RWPE1 (cell line): ENCODE measurements at regions not wholly inside any gene's neighbourhood (a gene's known extent, or its start where the extent isn't known, plus 50 kb on each side); places are given as distances from the start of the nearest gene placed in this dataset.

Source experiments
- CTCF ChIA-PET: fragments of 350-600 bp; sonication (Branson Sonifier 250); formaldehyde crosslinking; extraction: SDS; loops from one replicate; lab custom pipeline; 2021; lab: Yijun Ruan, JAX
- POLR2A ChIA-PET: fragments of 400-600 bp; formaldehyde crosslinking; extraction: SDS; loops from one replicate; lab custom pipeline; 2020; ENCODE audit warnings: antibody characterized with exemption; ENCODE audit not compliant: low non-redundant PET; lab: Yijun Ruan, JAX
- DNase-seq: peaks from one replicate; pipeline ENCODE4 v3.0.0; 2012; ENCODE audit warnings: low spot score
- H3K27ac ChIP-seq: fragments of 450-650 bp; 2 replicates; pipeline ENCODE4 v1.5.1; 2017
- TF ChIP-seq, protein P1 (sequence below): fragments of 450-650 bp; conservative IDR thresholded peaks from 2 replicates; pipeline ENCODE4 v1.5.1; 2017; ENCODE audit warnings: low read depth, mild to moderate bottlenecking

DNA sequence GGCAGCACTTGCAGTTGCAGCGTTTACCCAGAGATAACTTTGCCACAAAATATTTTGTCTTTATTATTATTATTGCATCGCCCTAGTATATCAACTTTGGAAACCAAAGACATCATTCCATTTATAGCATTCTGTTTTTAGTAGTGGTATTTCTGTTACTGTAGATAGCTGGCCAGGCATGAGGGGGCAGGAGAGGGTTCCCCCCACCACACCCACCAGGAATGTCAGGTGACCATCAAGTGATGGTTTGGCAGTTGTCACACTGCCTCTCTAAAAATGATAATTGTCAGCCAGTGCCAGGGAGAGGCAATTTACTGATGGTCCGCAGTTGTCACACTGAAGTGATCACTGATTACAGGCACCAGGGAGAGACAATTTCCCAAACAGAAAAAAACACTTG is 135.6 kb downstream of the TSEN15 start:
- DNase-seq = no peak
- no peak overlapping the region for H3K27ac ChIP-seq
- TF ChIP-seq, protein P1, sequence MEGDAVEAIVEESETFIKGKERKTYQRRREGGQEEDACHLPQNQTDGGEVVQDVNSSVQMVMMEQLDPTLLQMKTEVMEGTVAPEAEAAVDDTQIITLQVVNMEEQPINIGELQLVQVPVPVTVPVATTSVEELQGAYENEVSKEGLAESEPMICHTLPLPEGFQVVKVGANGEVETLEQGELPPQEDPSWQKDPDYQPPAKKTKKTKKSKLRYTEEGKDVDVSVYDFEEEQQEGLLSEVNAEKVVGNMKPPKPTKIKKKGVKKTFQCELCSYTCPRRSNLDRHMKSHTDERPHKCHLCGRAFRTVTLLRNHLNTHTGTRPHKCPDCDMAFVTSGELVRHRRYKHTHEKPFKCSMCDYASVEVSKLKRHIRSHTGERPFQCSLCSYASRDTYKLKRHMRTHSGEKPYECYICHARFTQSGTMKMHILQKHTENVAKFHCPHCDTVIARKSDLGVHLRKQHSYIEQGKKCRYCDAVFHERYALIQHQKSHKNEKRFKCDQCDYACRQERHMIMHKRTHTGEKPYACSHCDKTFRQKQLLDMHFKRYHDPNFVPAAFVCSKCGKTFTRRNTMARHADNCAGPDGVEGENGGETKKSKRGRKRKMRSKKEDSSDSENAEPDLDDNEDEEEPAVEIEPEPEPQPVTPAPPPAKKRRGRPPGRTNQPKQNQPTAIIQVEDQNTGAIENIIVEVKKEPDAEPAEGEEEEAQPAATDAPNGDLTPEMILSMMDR = no peak
- ChIA-PET POLR2A (no interaction called here), CTCF (interaction anchor here (0.6 kb wide), 1 partner anchor 68 kb away, joined by 3 read pairs; no protein-coding TSS in a partner anchor)

DNA sequence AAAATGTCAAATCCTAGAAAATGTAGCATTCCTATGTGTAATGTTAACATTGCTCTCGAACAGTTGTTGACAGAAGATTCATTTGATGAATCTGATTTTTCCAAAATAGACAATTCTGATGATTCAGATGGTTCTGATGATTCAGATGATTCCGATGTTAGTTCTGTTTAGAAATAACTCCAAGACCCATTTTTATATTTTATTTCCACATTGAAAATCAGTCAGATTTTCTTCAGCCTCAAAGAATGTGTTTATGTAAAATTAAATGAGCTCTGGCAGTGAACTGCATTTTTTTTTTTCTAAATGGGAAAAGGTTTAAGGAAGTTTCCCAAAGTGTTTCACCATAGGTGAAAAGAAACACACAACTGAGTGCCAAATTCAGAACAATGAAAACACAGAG is 136.5 kb downstream of the TSEN15 start:
- ChIA-PET CTCF (interaction anchor here (0.6 kb wide), 2 partner anchors 13 to 28 kb away, joined by 3 read pairs; no protein-coding TSS in a partner anchor), POLR2A (no interaction called here)
- no peak overlapping the region for H3K27ac ChIP-seq
- no peak for DNase-seq
- TF ChIP-seq, protein P1 = no peak

DNA sequence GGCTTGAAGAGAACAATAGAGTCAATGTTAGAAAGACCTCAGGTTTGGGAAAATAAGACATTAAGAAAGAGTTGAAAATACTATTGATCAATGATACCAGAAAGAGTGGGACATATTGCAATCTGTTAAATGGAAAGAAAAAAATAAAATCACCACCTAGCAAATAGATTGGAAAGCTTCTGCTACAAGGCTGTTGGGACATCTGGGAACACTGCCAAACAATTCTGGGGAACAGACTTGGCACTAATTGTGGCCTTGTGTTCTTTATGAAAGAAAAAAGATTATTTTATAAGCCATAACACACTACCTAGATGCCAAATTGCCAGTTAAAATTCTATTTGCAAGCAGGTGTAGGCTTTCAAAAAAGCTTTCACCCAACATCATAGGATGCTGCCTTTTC is 137.8 kb downstream of the TSEN15 start:
- CTCF ChIA-PET = interaction anchor here (0.6 kb wide), 1 partner anchor 75 kb away, joined by 3 read pairs; no protein-coding TSS in a partner anchor
- TF ChIP-seq, protein P1 = no peak
- POLR2A ChIA-PET = no interaction called here
- no peak for DNase-seq
- no peak overlapping the region for H3K27ac ChIP-seq

DNA sequence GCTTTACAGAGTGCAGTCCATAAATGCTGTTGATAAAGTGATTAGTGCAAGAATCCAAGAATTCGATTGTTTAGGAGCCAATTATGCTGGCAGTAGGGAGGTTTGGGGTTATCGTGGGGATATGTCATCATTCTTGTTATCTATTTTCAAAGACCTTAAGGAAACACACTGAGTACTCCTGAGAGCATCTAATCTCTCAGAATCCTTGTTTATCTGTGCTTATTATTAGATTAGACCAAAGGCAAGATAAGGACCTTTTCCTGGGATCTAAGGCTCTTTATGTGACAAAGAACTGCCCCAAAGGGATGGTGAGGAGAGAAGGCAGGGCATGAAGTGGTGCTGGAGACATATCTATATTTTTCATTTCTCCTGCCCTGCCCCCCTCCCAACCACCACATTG is 139.1 kb downstream of the TSEN15 start:
- POLR2A ChIA-PET = no interaction called here
- CTCF ChIA-PET = interaction anchor here (0.6 kb wide), 1 partner anchor 1200 kb away, joined by 3 read pairs; no protein-coding TSS in a partner anchor
- no peak for DNase-seq
- TF ChIP-seq, protein P1 = no peak
- H3K27ac ChIP-seq = no peak overlapping the region

DNA sequence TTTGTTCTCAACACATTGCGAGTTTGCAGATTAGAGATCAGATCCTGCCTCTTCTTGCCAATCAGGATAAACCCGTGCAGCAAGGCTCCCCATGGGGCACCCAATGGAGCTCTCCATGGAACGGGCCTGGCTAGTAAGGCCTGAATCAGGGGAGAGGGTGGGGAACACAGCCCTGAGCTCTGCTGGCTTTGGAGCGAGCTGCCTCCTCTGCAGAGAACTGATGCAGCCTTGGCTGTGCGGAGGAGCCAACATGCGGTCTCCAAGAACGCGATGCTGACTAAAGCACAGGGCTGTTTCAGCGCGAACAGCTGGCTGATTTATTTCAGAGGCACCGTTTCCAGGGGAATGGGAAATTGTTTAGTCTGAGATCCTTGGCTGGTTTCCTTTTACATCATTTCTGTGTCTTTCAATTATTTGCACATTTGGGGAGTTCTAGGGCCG is 139.7 kb downstream of the TSEN15 start:
- TF ChIP-seq, protein P1 = no peak
- no peak for DNase-seq
- POLR2A ChIA-PET = no interaction called here
- H3K27ac ChIP-seq = no peak overlapping the region
- CTCF ChIA-PET = interaction anchor here (0.6 kb wide), 2 partner anchors 330 to 1199 kb away, joined by 3 read pairs; no protein-coding TSS in a partner anchor

DNA sequence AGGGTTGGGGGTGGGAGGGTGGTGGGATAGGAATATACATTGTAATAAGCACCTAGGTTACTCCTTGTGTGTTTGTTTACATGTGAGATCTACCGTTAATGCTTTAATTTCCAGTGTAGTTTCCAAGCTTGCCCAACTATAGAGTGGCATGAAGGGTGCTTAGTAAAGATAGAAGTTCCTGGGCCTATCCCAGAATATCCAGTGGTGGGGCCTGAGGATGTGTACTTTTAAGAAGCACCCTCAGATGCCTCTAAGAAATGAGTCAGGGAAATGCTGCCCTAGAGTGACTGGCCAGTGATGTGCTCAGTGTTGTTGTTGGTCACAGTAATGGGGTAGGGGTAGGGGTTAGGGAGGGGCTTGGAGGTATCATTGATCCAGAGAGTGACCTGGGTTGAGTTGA is 141.3 kb downstream of the TSEN15 start:
- ChIA-PET POLR2A (no interaction called here), CTCF (no interaction called here)
- TF ChIP-seq, protein P1 = no peak
- no peak for DNase-seq
- no peak overlapping the region for H3K27ac ChIP-seq
